NT2/D1 (cell line): ENCODE measurements at regions not wholly inside any gene's neighbourhood (a gene's known extent, or its start where the extent isn't known, plus 50 kb on each side); places are given as distances from the start of the nearest gene placed in this dataset.

Experiments used
- SUZ12 ChIP-seq: IDR thresholded peaks from 2 replicates; pipeline ENCODE4 v1.6.1; 2011; ENCODE audit not compliant: insufficient read length, insufficient read depth; ENCODE audit errors: extremely low read depth
- YY1 ChIP-seq: IDR thresholded peaks from 2 replicates; pipeline ENCODE4 v1.6.1; 2011; ENCODE audit not compliant: insufficient read length, insufficient read depth
- ZNF274 ChIP-seq: IDR thresholded peaks from 2 replicates; pipeline ENCODE4 v1.6.1; 2011; ENCODE audit warnings: mild to moderate bottlenecking, low read depth, low read length

GRCh38 chr18:25423760-25424159, 71.8 kb upstream of the ZNF521 start:
- TF ChIP-seq SUZ12 (no peak), ZNF274 (no peak), YY1 (no peak)
